ENCODE measurements at regions not wholly inside any gene's neighbourhood (a gene's known extent, or its start where the extent isn't known, plus 50 kb on each side); places are given as distances from the start of the nearest gene placed in this dataset.

DNA sequence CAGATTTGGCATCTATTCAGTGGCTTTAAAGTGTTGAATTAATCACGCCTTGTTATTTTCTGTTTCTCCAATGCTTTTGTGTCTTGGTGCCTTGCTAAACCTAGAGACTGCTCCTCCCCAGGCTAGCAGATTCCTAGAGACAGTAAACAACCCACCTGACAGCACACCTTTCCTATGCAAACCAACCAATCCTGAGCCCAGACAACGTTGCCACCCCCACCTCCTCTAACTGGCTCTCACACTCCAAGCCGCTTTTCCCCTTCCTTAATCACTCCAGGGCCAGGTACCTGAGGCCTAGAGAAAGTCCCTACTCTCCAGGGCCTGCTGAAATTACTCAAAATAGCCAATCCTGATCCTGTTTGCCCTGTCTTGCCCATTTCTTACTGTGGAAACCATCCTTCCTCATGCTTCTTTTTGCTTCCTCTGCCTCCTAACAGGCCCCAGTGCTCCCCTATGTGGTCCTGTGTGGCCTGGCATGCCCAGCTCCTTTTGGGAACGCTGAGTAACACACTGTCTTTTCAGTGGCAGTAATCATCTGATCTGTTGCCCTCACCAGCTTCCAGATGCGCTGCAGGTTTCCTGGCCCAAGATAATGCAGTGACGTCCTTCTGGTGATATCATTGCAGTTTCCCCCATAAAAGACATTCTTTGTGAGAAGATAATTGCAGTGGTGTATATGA is 53.4 kb downstream of the GAS1 start:
- H3K4me3 ChIP-seq (ENCODE audit: low read depth, low read length) = no peak overlapping the region
- TF ChIP-seq, protein P1, sequence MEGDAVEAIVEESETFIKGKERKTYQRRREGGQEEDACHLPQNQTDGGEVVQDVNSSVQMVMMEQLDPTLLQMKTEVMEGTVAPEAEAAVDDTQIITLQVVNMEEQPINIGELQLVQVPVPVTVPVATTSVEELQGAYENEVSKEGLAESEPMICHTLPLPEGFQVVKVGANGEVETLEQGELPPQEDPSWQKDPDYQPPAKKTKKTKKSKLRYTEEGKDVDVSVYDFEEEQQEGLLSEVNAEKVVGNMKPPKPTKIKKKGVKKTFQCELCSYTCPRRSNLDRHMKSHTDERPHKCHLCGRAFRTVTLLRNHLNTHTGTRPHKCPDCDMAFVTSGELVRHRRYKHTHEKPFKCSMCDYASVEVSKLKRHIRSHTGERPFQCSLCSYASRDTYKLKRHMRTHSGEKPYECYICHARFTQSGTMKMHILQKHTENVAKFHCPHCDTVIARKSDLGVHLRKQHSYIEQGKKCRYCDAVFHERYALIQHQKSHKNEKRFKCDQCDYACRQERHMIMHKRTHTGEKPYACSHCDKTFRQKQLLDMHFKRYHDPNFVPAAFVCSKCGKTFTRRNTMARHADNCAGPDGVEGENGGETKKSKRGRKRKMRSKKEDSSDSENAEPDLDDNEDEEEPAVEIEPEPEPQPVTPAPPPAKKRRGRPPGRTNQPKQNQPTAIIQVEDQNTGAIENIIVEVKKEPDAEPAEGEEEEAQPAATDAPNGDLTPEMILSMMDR (IDR thresholded peaks at IDR 0.05; ENCODE audit: insufficient read depth, low read length, missing control alignments) = no peak
- POLR2A ChIA-PET = no interaction called here
- CTCF ChIA-PET = no interaction called here
- no peak for DNase-seq (ENCODE audit: low read depth, low spot score)

DNA sequence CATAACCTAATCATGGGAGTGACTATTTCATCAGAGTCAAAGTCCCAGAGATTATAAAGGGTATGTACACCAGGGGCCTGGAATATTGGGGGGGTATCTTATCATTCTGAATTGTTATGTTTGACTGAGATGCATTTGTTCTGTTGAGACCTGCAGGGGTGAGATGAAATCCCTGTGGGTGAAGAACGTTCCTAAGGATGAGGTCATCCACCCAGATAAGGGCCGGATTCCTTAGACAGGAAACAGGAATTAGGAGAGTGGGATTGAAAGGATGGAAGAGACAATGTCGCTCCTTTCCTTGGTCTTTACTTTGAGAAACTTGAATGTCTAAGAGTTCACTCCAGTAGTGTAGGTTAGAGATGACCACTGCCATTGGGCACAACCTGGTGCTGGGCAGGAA is 54.7 kb downstream of the GAS1 start:
- no peak overlapping the region for H3K4me3 ChIP-seq (ENCODE audit: low read depth, low read length)
- no peak for DNase-seq (ENCODE audit: low read depth, low spot score)
- ChIA-PET CTCF (no interaction called here), POLR2A (no interaction called here)
- TF ChIP-seq, protein P1 (IDR thresholded peaks at IDR 0.05; ENCODE audit: insufficient read depth, low read length, missing control alignments) = no peak

DNA sequence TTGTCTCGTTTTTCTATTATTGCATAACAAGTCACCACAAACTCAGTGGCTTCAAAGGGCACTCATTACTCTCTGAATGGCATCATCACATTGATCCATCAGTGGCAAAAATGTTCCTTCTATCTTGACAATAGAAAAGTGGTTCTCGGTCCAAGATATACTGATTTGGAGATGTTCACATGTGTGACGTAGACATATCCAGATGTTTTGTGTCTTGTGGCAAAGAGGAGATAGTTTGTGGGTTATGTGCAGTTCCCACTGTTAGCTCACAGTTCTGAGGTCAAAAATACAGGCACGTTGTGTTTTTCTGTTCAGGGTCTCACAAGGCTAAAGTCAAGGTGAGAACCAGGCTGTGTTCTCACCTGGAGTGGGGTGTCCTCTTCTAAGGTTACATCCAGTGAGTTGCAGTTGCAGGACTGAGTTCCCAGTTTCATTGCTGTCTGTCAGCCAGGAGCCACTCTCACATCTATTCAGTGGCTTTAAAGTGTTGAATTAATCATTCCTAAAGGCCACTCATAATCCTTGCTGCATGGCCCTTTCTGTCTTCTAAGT is 55.3 kb downstream of the GAS1 start:
- no peak for DNase-seq (ENCODE audit: low read depth, low spot score)
- ChIA-PET POLR2A (no interaction called here), CTCF (interaction anchor here (0.9 kb wide), 1 partner anchor 9 kb away, joined by 3 read pairs; no protein-coding TSS in a partner anchor)
- H3K4me3 ChIP-seq (ENCODE audit: low read depth, low read length) = no peak overlapping the region
- TF ChIP-seq, protein P1 (IDR thresholded peaks at IDR 0.05; ENCODE audit: insufficient read depth, low read length, missing control alignments) = no peak

DNA sequence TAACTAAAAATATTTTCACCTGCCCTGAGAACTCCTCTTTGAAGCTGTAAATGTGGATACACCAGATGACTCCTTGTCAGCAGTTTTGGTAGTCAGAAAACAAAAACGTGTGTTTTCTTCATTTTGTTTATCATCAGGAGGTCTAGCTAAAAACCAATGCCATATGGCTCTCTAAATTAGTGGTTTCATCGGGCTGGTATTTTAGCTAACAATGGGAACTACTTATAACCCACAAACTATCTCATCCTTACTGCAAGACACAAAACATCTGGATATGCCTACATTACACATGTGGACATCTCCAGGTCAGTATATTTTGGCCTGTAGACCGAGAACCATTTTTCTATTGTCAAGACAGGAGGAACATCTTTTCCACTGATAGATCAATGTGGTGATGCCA is 56.2 kb downstream of the GAS1 start:
- DNase-seq (ENCODE audit: low read depth, low spot score) = no peak
- CTCF ChIA-PET = interaction anchor here (0.9 to 1.1 kb wide), 2 partner anchors 9 to 253 kb away, joined by 3 read pairs; no protein-coding TSS in a partner anchor
- POLR2A ChIA-PET = interaction anchor here (0.7 kb wide), 1 partner anchor 114 kb away, joined by 3 read pairs; no protein-coding TSS in a partner anchor
- TF ChIP-seq, protein P1 (IDR thresholded peaks at IDR 0.05; ENCODE audit: insufficient read depth, low read length, missing control alignments) = no peak
- no peak overlapping the region for H3K4me3 ChIP-seq (ENCODE audit: low read depth, low read length)

DNA sequence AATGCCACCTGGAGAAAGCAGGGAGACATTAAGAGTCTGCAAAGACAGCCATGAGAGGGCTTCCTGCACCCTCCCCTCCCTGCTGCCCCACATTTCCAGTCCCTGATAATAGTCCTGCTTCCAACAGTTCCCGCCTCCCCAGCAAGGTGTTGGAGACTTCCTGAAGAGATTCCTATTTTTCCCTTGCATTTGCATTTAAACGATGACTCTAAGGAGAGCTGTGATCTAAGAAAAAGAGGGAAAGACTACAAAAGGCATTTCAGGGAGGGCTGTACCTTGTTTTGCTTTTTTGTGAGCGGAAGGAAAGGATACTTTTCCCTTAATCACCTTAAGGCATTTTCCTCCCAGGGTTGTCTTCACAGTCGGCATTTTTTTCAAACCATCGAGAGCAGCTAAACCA is 62.1 kb downstream of the GAS1 start:
- CTCF ChIA-PET = no interaction called here
- no peak overlapping the region for H3K4me3 ChIP-seq (ENCODE audit: low read depth, low read length)
- no peak for DNase-seq (ENCODE audit: low read depth, low spot score)
- TF ChIP-seq, protein P1 (IDR thresholded peaks at IDR 0.05; ENCODE audit: insufficient read depth, low read length, missing control alignments) = no peak
- POLR2A ChIA-PET = no interaction called here

DNA sequence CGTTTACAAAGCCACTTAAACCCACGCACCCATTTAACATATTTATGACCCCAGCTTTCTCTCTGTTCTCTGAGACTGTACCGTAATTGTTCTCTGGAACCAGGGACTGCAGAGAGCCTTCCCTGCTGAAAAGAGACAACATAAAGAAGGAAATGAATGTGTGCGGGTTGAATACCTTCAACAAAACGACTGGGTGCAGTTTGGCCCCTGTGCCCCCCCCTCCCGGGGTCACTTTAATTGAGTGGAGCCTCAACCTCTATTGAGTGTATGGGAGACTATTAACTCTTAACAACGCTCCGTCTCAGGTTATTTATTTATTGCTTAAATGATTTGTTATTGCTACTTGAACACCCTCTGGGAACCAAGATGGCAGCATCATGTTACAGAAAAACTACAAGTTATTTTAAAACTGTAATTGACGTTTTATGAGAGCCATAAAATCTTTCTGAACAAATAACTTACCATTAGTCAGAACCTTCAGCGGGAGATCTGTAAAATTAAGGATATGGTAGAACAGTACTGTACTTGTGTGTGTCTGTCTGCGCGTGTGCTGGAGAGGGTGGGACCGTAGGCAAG is 70.6 kb downstream of the GAS1 start:
- TF ChIP-seq, protein P1 (IDR thresholded peaks at IDR 0.05; ENCODE audit: insufficient read depth, low read length, missing control alignments) = no peak
- no peak overlapping the region for H3K4me3 ChIP-seq (ENCODE audit: low read depth, low read length)
- ChIA-PET POLR2A (no interaction called here), CTCF (no interaction called here)
- DNase-seq (ENCODE audit: low read depth, low spot score) = no peak
